GM12891 (cell line): ENCODE measurements at regions not wholly inside any gene's neighbourhood (a gene's known extent, or its start where the extent isn't known, plus 50 kb on each side); places are given as distances from the start of the nearest gene placed in this dataset.
"Not testable (repeated sequence)": the region's sequence is repeated elsewhere in the genome, so short reads cannot be mapped to it uniquely, and the experiment has no call there.

ENCODE experiments used
- PAX5 ChIP-seq: IDR thresholded peaks from 2 replicates; pipeline ENCODE4 v1.6.1; 2011; ENCODE audit warnings: low read length, moderate library complexity, mild to moderate bottlenecking; ENCODE audit not compliant: insufficient read depth, severe bottlenecking
- POLR2A ChIP-seq: IDR thresholded peaks from 2 replicates; pipeline ENCODE4 v1.6.1; 2011; ENCODE audit warnings: low read depth, low read length, control low read depth
- POLR2AphosphoS5 ChIP-seq: IDR thresholded peaks from 2 replicates; pipeline ENCODE4 v1.6.1; 2011; ENCODE audit warnings: low read depth, low read length, control low read depth
- SPI1 ChIP-seq: IDR thresholded peaks from 2 replicates; pipeline ENCODE4 v1.6.1; 2011; ENCODE audit warnings: low read depth, low read length, control low read depth
- TAF1 ChIP-seq: IDR thresholded peaks from 2 replicates; pipeline ENCODE4 v1.6.1; 2011; ENCODE audit warnings: low read depth, low read length, control low read depth

GRCh38 chr21:38091061-38091460 is 165.7 kb upstream of the KCNJ15 start:
- TF ChIP-seq POLR2AphosphoS5, POLR2A, SPI1, TAF1, PAX5: not testable (repeated sequence)
